ENCODE measurements at regions not wholly inside any gene's neighbourhood (a gene's known extent, or its start where the extent isn't known, plus 50 kb on each side); places are given as distances from the start of the nearest gene placed in this dataset.

GRCh38 chr13:27327633-27328032, 57.0 kb downstream of the RASL11A start:
- ATAC-seq = no peak
- TF ChIP-seq PATZ1 (CRISPR knock-in tag; IDR thresholded peaks at IDR 0.05; ENCODE audit: borderline replicate concordance) (no peak), ARNTL (CRISPR knock-in tag; IDR thresholded peaks at IDR 0.05; ENCODE audit: borderline replicate concordance, low read depth) (no peak), ESRRG (CRISPR knock-in tag; IDR thresholded peaks at IDR 0.05) (no peak), CSDC2 (CRISPR knock-in tag; IDR thresholded peaks at IDR 0.05) (no peak), SNAI2 (CRISPR knock-in tag; IDR thresholded peaks at IDR 0.05) (no peak), BACH2 (CRISPR knock-in tag; IDR thresholded peaks at IDR 0.05; ENCODE audit: borderline replicate concordance) (no peak), PPARA (CRISPR knock-in tag; IDR thresholded peaks at IDR 0.05; ENCODE audit: borderline replicate concordance) (no peak), ZNF8 (CRISPR knock-in tag; IDR thresholded peaks at IDR 0.05) (no peak), TOX (CRISPR knock-in tag; IDR thresholded peaks at IDR 0.05; ENCODE audit: borderline replicate concordance) (no peak), ZC3H10 (CRISPR knock-in tag; IDR thresholded peaks at IDR 0.05) (no peak)
- TF ChIP-seq, protein P1, sequence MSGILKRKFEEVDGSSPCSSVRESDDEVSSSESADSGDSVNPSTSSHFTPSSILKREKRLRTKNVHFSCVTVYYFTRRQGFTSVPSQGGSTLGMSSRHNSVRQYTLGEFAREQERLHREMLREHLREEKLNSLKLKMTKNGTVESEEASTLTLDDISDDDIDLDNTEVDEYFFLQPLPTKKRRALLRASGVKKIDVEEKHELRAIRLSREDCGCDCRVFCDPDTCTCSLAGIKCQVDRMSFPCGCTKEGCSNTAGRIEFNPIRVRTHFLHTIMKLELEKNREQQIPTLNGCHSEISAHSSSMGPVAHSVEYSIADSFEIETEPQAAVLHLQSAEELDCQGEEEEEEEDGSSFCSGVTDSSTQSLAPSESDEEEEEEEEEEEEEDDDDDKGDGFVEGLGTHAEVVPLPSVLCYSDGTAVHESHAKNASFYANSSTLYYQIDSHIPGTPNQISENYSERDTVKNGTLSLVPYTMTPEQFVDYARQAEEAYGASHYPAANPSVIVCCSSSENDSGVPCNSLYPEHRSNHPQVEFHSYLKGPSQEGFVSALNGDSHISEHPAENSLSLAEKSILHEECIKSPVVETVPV (CRISPR knock-in tag; IDR thresholded peaks at IDR 0.05) = no peak
- TF ChIP-seq, protein P2, sequence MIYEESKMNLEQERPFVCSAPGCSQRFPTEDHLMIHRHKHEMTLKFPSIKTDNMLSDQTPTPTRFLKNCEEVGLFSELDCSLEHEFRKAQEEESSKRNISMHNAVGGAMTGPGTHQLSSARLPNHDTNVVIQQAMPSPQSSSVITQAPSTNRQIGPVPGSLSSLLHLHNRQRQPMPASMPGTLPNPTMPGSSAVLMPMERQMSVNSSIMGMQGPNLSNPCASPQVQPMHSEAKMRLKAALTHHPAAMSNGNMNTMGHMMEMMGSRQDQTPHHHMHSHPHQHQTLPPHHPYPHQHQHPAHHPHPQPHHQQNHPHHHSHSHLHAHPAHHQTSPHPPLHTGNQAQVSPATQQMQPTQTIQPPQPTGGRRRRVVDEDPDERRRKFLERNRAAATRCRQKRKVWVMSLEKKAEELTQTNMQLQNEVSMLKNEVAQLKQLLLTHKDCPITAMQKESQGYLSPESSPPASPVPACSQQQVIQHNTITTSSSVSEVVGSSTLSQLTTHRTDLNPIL (CRISPR knock-in tag; IDR thresholded peaks at IDR 0.05; ENCODE audit: low read depth) = no peak
- TF ChIP-seq, protein P3, sequence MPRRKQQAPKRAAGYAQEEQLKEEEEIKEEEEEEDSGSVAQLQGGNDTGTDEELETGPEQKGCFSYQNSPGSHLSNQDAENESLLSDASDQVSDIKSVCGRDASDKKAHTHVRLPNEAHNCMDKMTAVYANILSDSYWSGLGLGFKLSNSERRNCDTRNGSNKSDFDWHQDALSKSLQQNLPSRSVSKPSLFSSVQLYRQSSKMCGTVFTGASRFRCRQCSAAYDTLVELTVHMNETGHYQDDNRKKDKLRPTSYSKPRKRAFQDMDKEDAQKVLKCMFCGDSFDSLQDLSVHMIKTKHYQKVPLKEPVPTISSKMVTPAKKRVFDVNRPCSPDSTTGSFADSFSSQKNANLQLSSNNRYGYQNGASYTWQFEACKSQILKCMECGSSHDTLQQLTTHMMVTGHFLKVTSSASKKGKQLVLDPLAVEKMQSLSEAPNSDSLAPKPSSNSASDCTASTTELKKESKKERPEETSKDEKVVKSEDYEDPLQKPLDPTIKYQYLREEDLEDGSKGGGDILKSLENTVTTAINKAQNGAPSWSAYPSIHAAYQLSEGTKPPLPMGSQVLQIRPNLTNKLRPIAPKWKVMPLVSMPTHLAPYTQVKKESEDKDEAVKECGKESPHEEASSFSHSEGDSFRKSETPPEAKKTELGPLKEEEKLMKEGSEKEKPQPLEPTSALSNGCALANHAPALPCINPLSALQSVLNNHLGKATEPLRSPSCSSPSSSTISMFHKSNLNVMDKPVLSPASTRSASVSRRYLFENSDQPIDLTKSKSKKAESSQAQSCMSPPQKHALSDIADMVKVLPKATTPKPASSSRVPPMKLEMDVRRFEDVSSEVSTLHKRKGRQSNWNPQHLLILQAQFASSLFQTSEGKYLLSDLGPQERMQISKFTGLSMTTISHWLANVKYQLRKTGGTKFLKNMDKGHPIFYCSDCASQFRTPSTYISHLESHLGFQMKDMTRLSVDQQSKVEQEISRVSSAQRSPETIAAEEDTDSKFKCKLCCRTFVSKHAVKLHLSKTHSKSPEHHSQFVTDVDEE (CRISPR knock-in tag; IDR thresholded peaks at IDR 0.05) = no peak

DNA sequence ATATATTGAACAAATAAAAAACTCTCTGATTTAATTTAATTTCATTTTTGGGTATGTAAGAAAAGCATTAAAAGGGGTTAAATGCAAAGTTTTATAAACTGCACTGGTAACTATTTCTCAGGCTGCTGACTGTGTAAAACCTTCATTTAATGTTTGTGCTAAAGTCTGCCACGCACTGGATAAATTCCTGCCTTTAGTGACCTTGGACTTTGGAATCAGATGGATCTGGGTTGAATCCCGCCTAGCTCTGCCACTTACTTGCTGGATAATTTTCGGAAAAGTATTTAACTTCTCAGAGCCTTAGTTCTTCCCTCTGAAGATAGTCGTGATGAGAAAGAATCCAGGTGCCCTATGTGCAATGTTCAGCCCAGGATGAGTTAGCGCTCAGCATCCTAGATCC, 58.6 kb downstream of the RASL11A start:
- no peak for ATAC-seq
- no peak for TF ChIP-seq RARB (CRISPR knock-in tag; IDR thresholded peaks at IDR 0.05)
- TF ChIP-seq BACH2 (CRISPR knock-in tag; IDR thresholded peaks at IDR 0.05; ENCODE audit: borderline replicate concordance) = no peak
- TF ChIP-seq GLIS3 (CRISPR knock-in tag; IDR thresholded peaks at IDR 0.05) = no peak
- TF ChIP-seq ZNF70 (CRISPR knock-in tag; IDR thresholded peaks at IDR 0.05) = no peak
- TF ChIP-seq ARNTL (CRISPR knock-in tag; IDR thresholded peaks at IDR 0.05; ENCODE audit: borderline replicate concordance, low read depth) = no peak
- TF ChIP-seq, protein P3 (CRISPR knock-in tag; IDR thresholded peaks at IDR 0.05) = no peak
- no peak for TF ChIP-seq ZFP3 (CRISPR knock-in tag; IDR thresholded peaks at IDR 0.05)
- no peak for TF ChIP-seq ZFP30 (CRISPR knock-in tag; IDR thresholded peaks at IDR 0.05)

DNA sequence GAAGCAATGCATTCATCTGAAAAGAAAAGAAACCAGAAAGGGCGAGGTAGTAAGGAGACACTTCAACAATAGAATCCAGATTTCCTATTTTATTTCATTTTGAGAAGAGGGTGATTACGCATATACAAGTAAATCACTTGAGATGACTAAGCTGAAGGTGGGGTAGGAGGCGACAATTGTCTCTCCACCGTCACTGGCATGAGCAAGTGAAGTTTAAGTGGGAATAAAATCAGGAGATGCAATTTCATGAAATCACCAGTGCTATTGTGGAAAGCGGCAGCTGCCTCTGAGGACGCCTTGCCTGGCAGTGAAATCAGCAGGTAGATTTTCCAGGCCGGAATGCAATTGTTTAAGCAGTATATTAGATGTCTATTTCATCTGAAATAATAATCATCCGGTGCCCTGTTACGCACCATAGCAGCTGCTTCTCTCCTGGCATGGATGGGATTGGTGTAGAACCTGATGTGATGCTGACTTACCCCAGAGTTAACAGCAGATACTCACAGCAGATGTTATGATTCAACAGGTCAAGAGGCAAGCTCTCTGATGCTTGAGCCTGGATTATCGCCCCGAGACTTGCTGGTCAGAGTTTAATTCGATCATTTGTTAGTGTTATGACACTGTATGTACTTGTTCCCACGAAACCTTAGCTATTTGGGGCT, 64.3 kb downstream of the RASL11A start:
- peak; percentile 24; the same call in 1 of the 3 replicates for ATAC-seq
- TF ChIP-seq ZNF70 (CRISPR knock-in tag; IDR thresholded peaks at IDR 0.05) (no peak), PPARA (CRISPR knock-in tag; IDR thresholded peaks at IDR 0.05; ENCODE audit: borderline replicate concordance) (no peak), OSR1 (CRISPR knock-in tag; IDR thresholded peaks at IDR 0.05) (no peak), ZFP30 (CRISPR knock-in tag; IDR thresholded peaks at IDR 0.05) (no peak), ISL1 (CRISPR knock-in tag; IDR thresholded peaks at IDR 0.05) (no peak), ZFP3 (CRISPR knock-in tag; IDR thresholded peaks at IDR 0.05) (no peak), PATZ1 (CRISPR knock-in tag; IDR thresholded peaks at IDR 0.05; ENCODE audit: borderline replicate concordance) (no peak), ESRRG (CRISPR knock-in tag; IDR thresholded peaks at IDR 0.05) (no peak), ZC3H10 (CRISPR knock-in tag; IDR thresholded peaks at IDR 0.05) (no peak), ZNF8 (CRISPR knock-in tag; IDR thresholded peaks at IDR 0.05) (no peak), TCF4 (CRISPR knock-in tag; IDR thresholded peaks at IDR 0.05; ENCODE audit: borderline replicate concordance) (no peak)
- TF ChIP-seq, protein P3 (CRISPR knock-in tag; IDR thresholded peaks at IDR 0.05) = no peak
